Kidney epithelial cell (primary cell): ENCODE measurements at regions not wholly inside any gene's neighbourhood (a gene's known extent, or its start where the extent isn't known, plus 50 kb on each side); places are given as distances from the start of the nearest gene placed in this dataset.

ENCODE experiments used
- DNase-seq: peaks from one replicate; pipeline ENCODE4 v3.0.0-alpha.2; 2010; ENCODE audit warnings: low read depth
- H3K27me3 ChIP-seq: 2 replicates; pipeline ENCODE4 v1.6.0; 2011; ENCODE audit warnings: low read length; ENCODE audit not compliant: control insufficient read depth, insufficient read depth
- H3K36me3 ChIP-seq: 2 replicates; pipeline ENCODE4 v1.5.1; 2011; ENCODE audit warnings: low read length; ENCODE audit not compliant: control insufficient read depth, insufficient read depth
- H3K4me3 ChIP-seq: 2 replicates; pipeline ENCODE4 v1.5.1; 2011; ENCODE audit warnings: low read depth, mild to moderate bottlenecking, control low read depth, low read length
- CTCF ChIP-seq: IDR thresholded peaks from 2 replicates; pipeline ENCODE4 v1.5.1; 2011; ENCODE audit warnings: mild to moderate bottlenecking, moderate library complexity, low read length, control low read depth, inconsistent platforms; ENCODE audit not compliant: insufficient read depth, poor library complexity, severe bottlenecking

- no peak for DNase-seq
- H3K27me3 ChIP-seq = no peaks in the 10 kb centered on the region
- H3K36me3 ChIP-seq = no peaks in the 10 kb centered on the region
- H3K4me3 ChIP-seq = no peak overlapping the region
- TF ChIP-seq CTCF = no peak
These were observed 60.8 kb downstream of the CCNA1 start for GRCh38 chr13:36493046-36493445.

GRCh38 chr13:36495431-36495830 is 63.1 kb downstream of the CCNA1 start:
- Histone ChIP-seq H3K4me3 (no peak overlapping the region), H3K36me3 (no peaks in the 10 kb centered on the region), H3K27me3 (no peaks in the 10 kb centered on the region)
- no peak for TF ChIP-seq CTCF
- DNase-seq = no peak

DNA sequence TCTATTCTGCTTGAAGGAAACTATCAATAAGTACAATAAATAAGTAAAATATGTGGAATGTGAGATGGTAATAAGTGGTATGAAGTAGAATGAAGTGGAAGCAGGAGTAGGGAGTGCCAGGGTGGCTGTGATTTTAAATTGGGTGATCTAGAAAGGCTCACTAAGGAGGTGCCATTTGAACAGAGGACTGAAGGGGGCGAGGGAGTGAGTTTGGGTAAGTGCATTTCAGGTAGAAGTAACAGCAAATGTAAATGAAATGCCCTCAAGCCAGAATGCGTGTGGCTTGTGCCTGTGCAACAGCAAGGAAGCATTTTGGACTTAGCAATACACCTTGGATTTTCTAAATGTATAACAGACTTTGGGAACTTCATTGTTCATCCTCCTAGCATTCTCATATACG is 77.1 kb downstream of the CCNA1 start:
- no peak for DNase-seq
- H3K27me3 ChIP-seq = no peaks in the 10 kb centered on the region
- H3K4me3 ChIP-seq = no peak overlapping the region
- no peak for TF ChIP-seq CTCF
- no peaks in the 10 kb centered on the region for H3K36me3 ChIP-seq

DNA sequence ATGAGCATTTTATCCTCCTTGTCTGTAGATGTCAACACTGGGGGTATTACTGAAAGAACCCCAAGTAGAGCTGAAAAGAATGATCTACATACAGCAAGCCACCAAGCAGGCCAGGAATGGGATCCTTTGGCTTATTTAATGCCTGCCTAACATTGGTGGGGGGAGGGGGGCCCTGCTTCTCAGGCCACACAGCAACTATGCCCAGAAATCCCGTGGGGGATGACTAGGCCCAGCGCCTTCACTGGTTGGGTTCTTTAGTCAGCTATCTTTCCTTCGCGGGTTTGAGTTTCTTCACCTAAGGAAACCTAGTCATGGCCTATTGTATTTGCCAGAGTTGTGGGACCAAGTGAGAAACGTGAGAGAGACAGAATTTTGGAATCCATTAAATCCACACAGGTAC is 80.5 kb downstream of the CCNA1 start:
- Histone ChIP-seq H3K36me3 (no peaks in the 10 kb centered on the region), H3K4me3 (no peak overlapping the region), H3K27me3 (no peaks in the 10 kb centered on the region)
- DNase-seq = no peak
- no peak for TF ChIP-seq CTCF

- H3K36me3 ChIP-seq = no peaks in the 10 kb centered on the region
- no peak overlapping the region for H3K4me3 ChIP-seq
- TF ChIP-seq CTCF = no peak
- no peak for DNase-seq
- no peaks in the 10 kb centered on the region for H3K27me3 ChIP-seq
These were observed 81.0 kb downstream of the CCNA1 start for GRCh38 chr13:36513266-36513665.

GRCh38 chr13:36515466-36515865 is 83.2 kb downstream of the CCNA1 start:
- no peak for DNase-seq
- TF ChIP-seq CTCF = no peak
- no peak overlapping the region for H3K4me3 ChIP-seq
- H3K36me3 ChIP-seq = no peaks in the 10 kb centered on the region
- no peaks in the 10 kb centered on the region for H3K27me3 ChIP-seq
